ENCODE measurements at regions not wholly inside any gene's neighbourhood (a gene's known extent, or its start where the extent isn't known, plus 50 kb on each side); places are given as distances from the start of the nearest gene placed in this dataset.

- no peaks in the 10 kb centered on the region for H3K27me3 Mint-ChIP-seq (ENCODE audit: insufficient read depth)
- no peak overlapping the region for H3K27ac Mint-ChIP-seq
- no peak for DNase-seq
- peaks cover 15% of the 10 kb centered on the region for H3K36me3 Mint-ChIP-seq (ENCODE audit: low read depth)
- peaks cover 5% of the 10 kb centered on the region for H3K4me1 Mint-ChIP-seq (ENCODE audit: low read depth)
- no peak overlapping the region for H3K4me3 Mint-ChIP-seq
- peaks cover 27% of the 10 kb centered on the region for H3K9me3 Mint-ChIP-seq
- no peak for TF ChIP-seq CTCF (IDR thresholded peaks at IDR 0.05)
These were observed 99.6 kb upstream of the NSMCE3 start for GRCh38 chr15:29369261-29369660.

GRCh38 chr15:29364426-29365078 is 94.9 kb upstream of the NSMCE3 start:
- peak; percentile 69 for DNase-seq
- no peak overlapping the region for H3K4me3 Mint-ChIP-seq
- peaks cover 15% of the 10 kb centered on the region for H3K36me3 Mint-ChIP-seq (ENCODE audit: low read depth)
- H3K27ac Mint-ChIP-seq, result no peak overlapping the region
- peaks cover 7% of the 10 kb centered on the region for H3K4me1 Mint-ChIP-seq (ENCODE audit: low read depth)
- H3K9me3 Mint-ChIP-seq, result peaks cover 20% of the 10 kb centered on the region
- peak; percentile 43; the same call in 1 of the 2 replicates for TF ChIP-seq CTCF (IDR thresholded peaks at IDR 0.05)
- H3K27me3 Mint-ChIP-seq (ENCODE audit: insufficient read depth), result peaks cover 4% of the 10 kb centered on the region; the same call in 1 of the 2 replicates

- H3K27me3 Mint-ChIP-seq (ENCODE audit: insufficient read depth), result peaks cover 4% of the 10 kb centered on the region; the same call in 1 of the 2 replicates
- no peak overlapping the region for H3K27ac Mint-ChIP-seq
- H3K9me3 Mint-ChIP-seq, result no peaks in the 10 kb centered on the region
- no peak for DNase-seq
- H3K4me3 Mint-ChIP-seq, result no peak overlapping the region
- no peak for TF ChIP-seq CTCF (IDR thresholded peaks at IDR 0.05)
- H3K36me3 Mint-ChIP-seq (ENCODE audit: low read depth), result no peaks in the 10 kb centered on the region
- peaks cover 7% of the 10 kb centered on the region for H3K4me1 Mint-ChIP-seq (ENCODE audit: low read depth)
These were observed 91.9 kb upstream of the NSMCE3 start for GRCh38 chr15:29361560-29361959.

GRCh38 chr15:29360152-29360551 is 90.5 kb upstream of the NSMCE3 start:
- DNase-seq, result no peak
- no peak for TF ChIP-seq CTCF (IDR thresholded peaks at IDR 0.05)
- no peaks in the 10 kb centered on the region for H3K9me3 Mint-ChIP-seq
- peaks cover 7% of the 10 kb centered on the region for H3K4me1 Mint-ChIP-seq (ENCODE audit: low read depth)
- no peaks in the 10 kb centered on the region for H3K36me3 Mint-ChIP-seq (ENCODE audit: low read depth)
- H3K4me3 Mint-ChIP-seq, result no peak overlapping the region
- H3K27me3 Mint-ChIP-seq (ENCODE audit: insufficient read depth), result peaks cover 5% of the 10 kb centered on the region
- H3K27ac Mint-ChIP-seq, result no peak overlapping the region

- peaks cover 5% of the 10 kb centered on the region for H3K27me3 Mint-ChIP-seq (ENCODE audit: insufficient read depth)
- no peak overlapping the region for H3K4me3 Mint-ChIP-seq
- DNase-seq, result no peak
- H3K36me3 Mint-ChIP-seq (ENCODE audit: low read depth), result no peaks in the 10 kb centered on the region
- no peaks in the 10 kb centered on the region for H3K4me1 Mint-ChIP-seq (ENCODE audit: low read depth)
- H3K27ac Mint-ChIP-seq, result no peak overlapping the region
- TF ChIP-seq CTCF (IDR thresholded peaks at IDR 0.05), result no peak
- no peaks in the 10 kb centered on the region for H3K9me3 Mint-ChIP-seq
These were observed 87.2 kb upstream of the NSMCE3 start for GRCh38 chr15:29356786-29357185.

Measured in HFFc6 (cell line).